Liver (tissue), 8 donors: ENCODE measurements at regions not wholly inside any gene's neighbourhood (a gene's known extent, or its start where the extent isn't known, plus 50 kb on each side); places are given as distances from the start of the nearest gene placed in this dataset.

Source experiments
- DNase-seq: peaks from one replicate; pipeline ENCODE4 v3.0.0-alpha.2; 2017; ENCODE audit warnings: low spot score
- H3K27ac ChIP-seq, 2 donors: one replicate each; pipeline ENCODE4 v1.7.0; 2013; ENCODE audit warnings: inconsistent platforms in 2 of 2, low read length in 2 of 2, control low read depth in 1 of 2, low read depth in 1 of 2, mild to moderate bottlenecking in 1 of 2
- H3K27me3 ChIP-seq, 4 donors: one replicate each; pipeline versions ENCODE4 v1.6.1 to v1.7.0; 2013; ENCODE audit warnings: low read length in 3 of 4, inconsistent platforms in 1 of 4, mild to moderate bottlenecking in 1 of 4, moderate library complexity in 1 of 4; ENCODE audit not compliant: control insufficient read depth in 4 of 4, insufficient read depth in 4 of 4
- H3K36me3 ChIP-seq, 4 donors: one replicate each; pipeline versions ENCODE4 v1.6.1 to v1.7.0; 2013; ENCODE audit warnings: low read length in 3 of 4, mild to moderate bottlenecking in 3 of 4, low read depth in 1 of 4, moderate library complexity in 1 of 4; ENCODE audit not compliant: control insufficient read depth in 4 of 4, insufficient read depth in 3 of 4
- H3K4me1 ChIP-seq, 4 donors: one replicate each; pipeline versions ENCODE4 v1.6.1 to v1.7.0; 2013; ENCODE audit warnings: low read length in 3 of 4, mild to moderate bottlenecking in 3 of 4, moderate library complexity in 1 of 4; ENCODE audit not compliant: control insufficient read depth in 4 of 4, insufficient read depth in 4 of 4
- H3K4me3 ChIP-seq, 3 donors: one replicate each; pipeline versions ENCODE4 v1.6.1 to v1.7.0; 2013; ENCODE audit warnings: low read length in 3 of 3, control low read depth in 1 of 3, low read depth in 1 of 3, mild to moderate bottlenecking in 1 of 3
- H3K9ac ChIP-seq, 2 donors: one replicate each; pipeline ENCODE4 v1.7.0; 2013; ENCODE audit warnings: low read length in 2 of 2, mild to moderate bottlenecking in 2 of 2, moderate library complexity in 2 of 2, control low read depth in 1 of 2, low read depth in 1 of 2
- H3K9me3 ChIP-seq, 4 donors: one replicate each; pipeline versions ENCODE4 v1.6.1 to v1.7.0; 2013; ENCODE audit warnings: low read length in 3 of 4; ENCODE audit not compliant: control insufficient read depth in 4 of 4
- ATF3 ChIP-seq: IDR thresholded peaks from 2 replicates; pipeline ENCODE4 v1.6.1; 2016; ENCODE audit warnings: antibody characterized with exemption
- CTCF ChIP-seq: fragments of 150-350 bp; IDR thresholded peaks from 2 replicates; pipeline ENCODE4 v1.5.1; 2017; ENCODE audit warnings: improper control_type of control experiment, low read depth, low read length; ENCODE audit not compliant: missing input control
- EGR1 ChIP-seq, 2 donors: IDR thresholded peaks; 2 replicates each; pipeline ENCODE4 v1.6.1; 2016 to 2018; ENCODE audit warnings: antibody characterized with exemption in 2 of 2, low read depth in 2 of 2
- FOXA1 ChIP-seq: IDR thresholded peaks from 2 replicates; pipeline ENCODE4 v1.6.1; 2016; ENCODE audit warnings: antibody characterized with exemption
- FOXA2 ChIP-seq: IDR thresholded peaks from 2 replicates; pipeline ENCODE4 v1.6.1; 2016; ENCODE audit warnings: antibody characterized with exemption
- GABPA ChIP-seq, 2 donors: IDR thresholded peaks in 1 of 2; conservative IDR thresholded peaks in 1 of 2; 2 replicates each; pipeline ENCODE4 v1.6.1; 2016; ENCODE audit warnings: antibody characterized with exemption in 2 of 2, mild to moderate bottlenecking in 1 of 2, moderate library complexity in 1 of 2
- HNF4A ChIP-seq, 2 donors: conservative IDR thresholded peaks; 2 replicates each; pipeline ENCODE4 v1.6.1; 2016; ENCODE audit warnings: antibody characterized with exemption in 2 of 2, mild to moderate bottlenecking in 2 of 2
- HNF4G ChIP-seq: IDR thresholded peaks from 2 replicates; pipeline ENCODE4 v1.6.1; 2016; ENCODE audit warnings: antibody characterized with exemption
- JUND ChIP-seq, 2 donors: IDR thresholded peaks; 2 replicates each; pipeline ENCODE4 v1.6.1; 2016; ENCODE audit warnings: antibody characterized with exemption in 2 of 2
- MAX ChIP-seq: IDR thresholded peaks from 2 replicates; pipeline ENCODE4 v1.6.1; 2016; ENCODE audit warnings: antibody characterized with exemption
- NR2F2 ChIP-seq: IDR thresholded peaks from 2 replicates; pipeline ENCODE4 v1.6.1; 2016; ENCODE audit warnings: antibody characterized with exemption
- RAD21 ChIP-seq, 2 donors: IDR thresholded peaks; 2 replicates each; pipeline ENCODE4 v1.6.1; 2016; ENCODE audit warnings: antibody characterized with exemption in 2 of 2, mild to moderate bottlenecking in 2 of 2
- REST ChIP-seq: IDR thresholded peaks from 2 replicates; pipeline ENCODE4 v1.6.1; 2016; ENCODE audit warnings: antibody characterized with exemption, mild to moderate bottlenecking
- RXRA ChIP-seq, 2 donors: IDR thresholded peaks; 2 replicates each; pipeline ENCODE4 v1.6.1; 2017 to 2018; ENCODE audit warnings: antibody characterized with exemption in 2 of 2, mild to moderate bottlenecking in 1 of 2
- SP1 ChIP-seq: IDR thresholded peaks from 2 replicates; pipeline ENCODE4 v1.6.1; 2018; ENCODE audit warnings: antibody characterized with exemption, mild to moderate bottlenecking
- TAF1 ChIP-seq: conservative IDR thresholded peaks from 2 replicates; pipeline ENCODE4 v1.6.1; 2016; ENCODE audit warnings: antibody characterized with exemption, mild to moderate bottlenecking
- YY1 ChIP-seq: IDR thresholded peaks from 2 replicates; pipeline ENCODE4 v1.6.1; 2016; ENCODE audit warnings: antibody characterized with exemption, mild to moderate bottlenecking
- ZBTB33 ChIP-seq: IDR thresholded peaks from 2 replicates; pipeline ENCODE4 v1.6.1; 2016; ENCODE audit warnings: antibody characterized with exemption
- WGBS: extraction: QIAGEN DNeasy Blood & Tissue Kit; methylation state at CpG from one replicate; pipeline ENCODE4 v1.1.7; 2013; 5-methylcytosine and 5-hydroxymethylcytosine counted together
- donor health status: healthy.
- donor health status: healthy.
- donor health status: healthy.
- donor health status: healthy.
- donor health status: healthy.

- TF ChIP-seq CTCF, result no peak
- no peak for TF ChIP-seq ATF3
Measured at GRCh38 chr14:29062976-29063375, 296.4 kb downstream of the FOXG1 start (continued).

GRCh38 chr14:29064305-29064900 is 297.8 kb downstream of the FOXG1 start:
- no peak overlapping the region for H3K27ac ChIP-seq
- 59% methylated on average over 3 of the region's 3 CpGs for WGBS
- no peaks in the 10 kb centered on the region for H3K4me1 ChIP-seq
- no peaks in the 10 kb centered on the region for H3K27me3 ChIP-seq
- H3K9me3 ChIP-seq, result peaks cover 0 to 1% (median 0%) of the 10 kb centered on the region in 4 donors
- no peaks in the 10 kb centered on the region for H3K36me3 ChIP-seq
- no peak for DNase-seq
- TF ChIP-seq JUND (IDR thresholded peaks at IDR 0.05) (no peak), GABPA (IDR thresholded peaks at IDR 0.05 in 1 of 2, conservative IDR thresholded peaks at IDR 0.05 in 1 of 2) (no peak), HNF4G (no peak), FOXA2 (no peak)
- H3K9ac ChIP-seq, result no peak overlapping the region
- no peak overlapping the region for H3K4me3 ChIP-seq

- Histone ChIP-seq H3K4me3 (no peak overlapping the region), H3K4me1 (no peaks in the 10 kb centered on the region), H3K9ac (no peak overlapping the region), H3K27ac (no peak overlapping the region), H3K36me3 (no peaks in the 10 kb centered on the region), H3K9me3 (peaks cover 0 to 1% (median 0%) of the 10 kb centered on the region in 4 donors), H3K27me3 (no peaks in the 10 kb centered on the region)
- WGBS, result 48% methylated on average over 1 of the region's 1 CpG
- DNase-seq, result no peak
- TF ChIP-seq YY1 (no peak), TAF1 (no peak), REST (no peak), GABPA (IDR thresholded peaks at IDR 0.05 in 1 of 2, conservative IDR thresholded peaks at IDR 0.05 in 1 of 2) (no peak), ATF3 (no peak), RAD21 (IDR thresholded peaks at IDR 0.05) (no peak), CTCF (no peak), RXRA (IDR thresholded peaks at IDR 0.05) (no peak), EGR1 (IDR thresholded peaks at IDR 0.05; ENCODE audit: low read depth in 2 of 2) (no peak), NR2F2 (no peak), FOXA2 (no peak), FOXA1 (no peak), HNF4A (conservative IDR thresholded peaks at IDR 0.05) (no peak), JUND (IDR thresholded peaks at IDR 0.05) (no peak), HNF4G (no peak), ZBTB33 (no peak), SP1 (no peak), MAX (no peak)
Measured at GRCh38 chr14:29069228-29069627, 302.6 kb downstream of the FOXG1 start.
